DOHH2 (cell line): ENCODE measurements at regions not wholly inside any gene's neighbourhood (a gene's known extent, or its start where the extent isn't known, plus 50 kb on each side); places are given as distances from the start of the nearest gene placed in this dataset.

Experiments used
- H3F3A ChIP-seq: fragments of 200-600 bp; sonication (generic), shearing (Covaris generic); 2 replicates; pipeline ENCODE4 v1.6.0; 2016; ENCODE audit warnings: antibody characterized with exemption, mild to moderate bottlenecking; ENCODE audit not compliant: control insufficient read depth, insufficient read depth
- H3K27ac ChIP-seq: fragments of 200-600 bp; sonication (generic); 2 replicates; pipeline ENCODE4 v1.5.1; 2014; ENCODE audit warnings: low read depth, mild to moderate bottlenecking, low read length, moderate library complexity
- H3K27me3 ChIP-seq: fragments of 200-600 bp; sonication (generic); 2 replicates; pipeline ENCODE4 v1.6.1; 2014; ENCODE audit warnings: mild to moderate bottlenecking, low read length, mixed read lengths; ENCODE audit not compliant: control insufficient read depth
- H3K36me3 ChIP-seq: fragments of 200-600 bp; sonication (generic); 2 replicates; pipeline ENCODE4 v1.6.1; 2014; ENCODE audit warnings: mild to moderate bottlenecking, low read length, moderate library complexity, mixed read lengths; ENCODE audit not compliant: control insufficient read depth
- H3K4me1 ChIP-seq: fragments of 200-600 bp; sonication (generic); 2 replicates; pipeline ENCODE4 v1.6.1; 2014; ENCODE audit warnings: mild to moderate bottlenecking, low read length, mixed read lengths; ENCODE audit not compliant: control insufficient read depth
- H3K4me2 ChIP-seq: fragments of 200-600 bp; sonication (generic); 2 replicates; pipeline ENCODE4 v1.6.0; 2014; ENCODE audit warnings: mild to moderate bottlenecking, low read length, moderate library complexity
- H3K4me3 ChIP-seq: fragments of 200-600 bp; sonication (generic); 2 replicates; pipeline ENCODE4 v1.5.1; 2014; ENCODE audit warnings: mild to moderate bottlenecking, low read length, mixed read lengths
- H3K79me2 ChIP-seq: fragments of 200-600 bp; sonication (generic); 2 replicates; pipeline ENCODE4 v1.6.1; 2014; ENCODE audit warnings: mild to moderate bottlenecking, low read length, mixed read lengths; ENCODE audit not compliant: control insufficient read depth
- H3K9me2 ChIP-seq: fragments of 200-600 bp; sonication (generic); replicated peaks from 2 replicates; pipeline ENCODE4 v1.6.1; 2014; ENCODE audit warnings: mild to moderate bottlenecking, low read length, mixed read lengths; ENCODE audit not compliant: control insufficient read depth
- H3K9me3 ChIP-seq: fragments of 200-600 bp; sonication (generic); 2 replicates; pipeline ENCODE4 v1.6.1; 2014; ENCODE audit warnings: antibody characterized with exemption, low read length, mixed read lengths; ENCODE audit not compliant: control insufficient read depth, insufficient read depth
- H4K20me1 ChIP-seq: fragments of 200-600 bp; sonication (generic); 2 replicates; pipeline ENCODE4 v1.6.0; 2014; ENCODE audit warnings: low read depth, mild to moderate bottlenecking, antibody characterized with exemption, low read length, moderate library complexity; ENCODE audit not compliant: control insufficient read depth, insufficient read depth
- CTCF ChIP-seq: fragments of 200-600 bp; sonication (generic); IDR thresholded peaks from one replicate; pipeline ENCODE4 v1.5.1; 2014; ENCODE audit warnings: antibody characterized with exemption, mild to moderate bottlenecking, low read depth, low read length; ENCODE audit not compliant: poor library complexity, severe bottlenecking
- EZH2phosphoT487 ChIP-seq: fragments of 200-600 bp; sonication (generic); IDR thresholded peaks from 2 replicates; pipeline ENCODE4 v1.6.1; 2017; ENCODE audit warnings: borderline replicate concordance, mild to moderate bottlenecking, antibody characterized with exemption, low read length, moderate library complexity, mixed read lengths

DNA sequence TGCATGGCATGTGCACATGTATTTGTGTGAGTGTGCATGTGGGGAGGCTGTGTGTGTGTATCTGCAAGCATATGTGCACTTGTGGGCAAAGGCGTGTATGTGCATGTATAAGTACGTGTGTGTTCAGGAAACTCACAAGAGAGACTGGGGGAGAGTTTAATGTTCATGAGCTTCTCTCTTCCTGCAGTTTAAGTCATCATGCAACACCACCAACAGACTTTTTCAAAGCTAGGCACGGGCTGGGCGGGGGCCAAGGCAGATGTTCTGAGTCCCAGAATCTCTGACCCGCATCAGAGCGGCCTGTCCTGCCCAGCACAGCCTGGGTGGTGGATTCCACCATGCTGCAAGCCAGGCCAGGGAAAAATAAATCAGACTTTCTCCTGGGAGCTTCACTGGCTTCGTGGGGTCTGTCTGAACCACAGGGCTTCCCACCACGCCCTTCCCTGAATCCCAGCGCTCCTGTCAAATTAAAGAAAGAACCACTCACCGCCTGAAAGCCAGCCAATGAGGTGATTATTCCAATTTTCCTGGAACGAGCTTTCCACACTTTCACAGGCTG is 75.7 kb downstream of the PITPNM2 start:
- no peaks in the 10 kb centered on the region for H3F3A ChIP-seq
- no peaks in the 10 kb centered on the region for H3K9me3 ChIP-seq
- H3K27me3 ChIP-seq, result peaks cover 33% of the 10 kb centered on the region
- H3K36me3 ChIP-seq, result no peaks in the 10 kb centered on the region
- no peaks in the 10 kb centered on the region for H3K4me1 ChIP-seq
- TF ChIP-seq CTCF (no peak), EZH2phosphoT487 (no peak)
- H3K27ac ChIP-seq, result no peak overlapping the region
- H4K20me1 ChIP-seq, result no peaks in the 10 kb centered on the region
- H3K9me2 ChIP-seq, result no peaks in the 10 kb centered on the region
- no peak overlapping the region for H3K4me3 ChIP-seq
- no peaks in the 10 kb centered on the region for H3K79me2 ChIP-seq
- H3K4me2 ChIP-seq, result no peak overlapping the region

DNA sequence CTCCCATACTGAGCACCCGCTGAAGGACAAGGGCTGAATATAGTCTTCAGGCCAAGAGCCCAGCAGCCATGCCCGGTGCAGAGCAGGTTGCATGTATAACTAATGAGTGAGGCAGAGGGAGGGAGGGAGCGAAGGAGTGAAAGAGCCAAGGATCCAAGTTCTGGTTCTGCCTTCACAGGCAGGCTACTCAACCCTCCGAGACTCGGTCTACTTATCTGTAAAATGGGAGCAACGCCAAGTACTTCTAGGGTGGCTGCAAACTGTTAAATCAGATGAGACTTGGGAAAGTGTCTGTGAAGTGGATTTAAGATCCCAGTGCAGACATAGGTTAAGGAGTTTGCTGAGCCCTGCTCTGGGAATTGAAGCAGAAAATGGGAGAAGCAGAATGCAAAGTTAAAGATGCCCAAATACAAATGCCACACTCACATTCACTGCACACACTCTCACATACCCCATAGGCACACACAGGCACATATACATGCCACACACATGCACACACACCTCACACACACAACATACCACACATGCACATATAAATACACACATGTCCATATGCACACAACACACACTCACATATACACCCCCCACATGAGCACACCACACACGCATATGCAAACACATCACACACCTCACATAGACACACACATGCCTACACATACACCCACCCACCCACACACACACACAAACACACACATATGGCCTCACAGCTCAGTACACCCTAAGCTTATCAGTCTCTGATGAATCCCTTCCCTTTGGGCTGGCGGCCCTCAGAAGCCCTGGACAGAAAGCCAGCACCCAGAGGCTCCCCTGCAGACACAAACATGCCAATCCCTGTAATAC is 76.7 kb downstream of the PITPNM2 start:
- Histone ChIP-seq H3K79me2 (no peaks in the 10 kb centered on the region), H3K4me2 (no peak overlapping the region), H3K9me3 (no peaks in the 10 kb centered on the region), H3K27ac (no peak overlapping the region), H3K36me3 (no peaks in the 10 kb centered on the region), H3K4me1 (no peaks in the 10 kb centered on the region), H3K27me3 (peaks cover 33% of the 10 kb centered on the region), H3K4me3 (no peak overlapping the region), H3K9me2 (no peaks in the 10 kb centered on the region), H3F3A (no peaks in the 10 kb centered on the region), H4K20me1 (no peaks in the 10 kb centered on the region)
- TF ChIP-seq EZH2phosphoT487 (no peak), CTCF (no peak)

DNA sequence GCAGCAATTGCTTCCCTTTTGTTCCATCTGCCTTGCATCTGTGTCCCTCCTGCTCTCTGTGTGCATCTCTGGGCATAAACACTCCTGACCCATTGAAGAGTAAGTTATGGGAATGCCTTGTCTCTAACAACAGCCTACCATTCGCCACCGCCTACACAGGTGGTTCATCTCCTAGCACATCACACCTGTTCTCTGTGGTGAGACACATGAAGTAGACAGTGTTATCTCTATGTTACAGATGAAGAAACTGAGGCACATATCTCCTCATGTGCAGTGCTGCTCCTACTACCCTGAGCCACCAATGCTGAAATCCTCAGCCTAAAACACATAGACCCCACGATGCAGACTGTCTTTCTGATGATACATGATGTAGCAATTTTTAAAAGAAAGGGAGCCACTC is 77.6 kb downstream of the PITPNM2 start:
- Histone ChIP-seq H3K4me1 (no peaks in the 10 kb centered on the region), H3K36me3 (no peaks in the 10 kb centered on the region), H3K4me2 (no peak overlapping the region), H3K9me2 (no peaks in the 10 kb centered on the region), H4K20me1 (no peaks in the 10 kb centered on the region), H3K9me3 (no peaks in the 10 kb centered on the region), H3K27ac (no peak overlapping the region), H3K4me3 (no peak overlapping the region), H3K79me2 (no peaks in the 10 kb centered on the region), H3K27me3 (peaks cover 33% of the 10 kb centered on the region), H3F3A (no peaks in the 10 kb centered on the region)
- no peak for TF ChIP-seq CTCF
- TF ChIP-seq EZH2phosphoT487, result no peak
